Smooth muscle cell (in vitro differentiated cells): ENCODE measurements at regions not wholly inside any gene's neighbourhood (a gene's known extent, or its start where the extent isn't known, plus 50 kb on each side); places are given as distances from the start of the nearest gene placed in this dataset.
"Not testable (repeated sequence)": the region's sequence is repeated elsewhere in the genome, so short reads cannot be mapped to it uniquely, and the experiment has no call there.

Experiments
- DNase-seq: peaks from one replicate; lab custom pipeline; 2025; ENCODE audit not compliant: unreplicated experiment; lab: John Stamatoyannopoulos, UW
- H2AFZ ChIP-seq: fragments of 200-600 bp; sonication (generic); 2 replicates; pipeline ENCODE4 v1.6.0; 2016; ENCODE audit warnings: antibody characterized with exemption, low read depth, mild to moderate bottlenecking
- H3F3A ChIP-seq: fragments of 200-600 bp; sonication (generic); 2 replicates; pipeline ENCODE4 v1.6.0; 2017; ENCODE audit warnings: antibody characterized with exemption, low read depth
- H3K27ac ChIP-seq: fragments of 200-600 bp; sonication (generic); 2 replicates; pipeline ENCODE4 v1.5.1; 2016; ENCODE audit warnings: low read depth, mild to moderate bottlenecking
- H3K27me3 ChIP-seq: fragments of 200-600 bp; sonication (generic); 2 replicates; pipeline ENCODE4 v1.6.1; 2016; ENCODE audit warnings: low read depth, mild to moderate bottlenecking
- H3K36me3 ChIP-seq: fragments of 200-600 bp; sonication (generic); 2 replicates; pipeline ENCODE4 v1.5.1; 2016; ENCODE audit warnings: low read depth
- H3K4me1 ChIP-seq: fragments of 200-600 bp; sonication (generic); 2 replicates; pipeline ENCODE4 v1.5.1; 2016; ENCODE audit warnings: low read depth
- H3K4me2 ChIP-seq: fragments of 200-600 bp; sonication (generic); 2 replicates; pipeline ENCODE4 v1.6.0; 2016; ENCODE audit warnings: mild to moderate bottlenecking
- H3K4me3 ChIP-seq: fragments of 200-600 bp; sonication (generic); 2 replicates; pipeline ENCODE4 v1.5.1; 2016; ENCODE audit warnings: mild to moderate bottlenecking
- H3K79me2 ChIP-seq: fragments of 200-600 bp; sonication (generic); 2 replicates; pipeline ENCODE4 v1.6.0; 2016; ENCODE audit warnings: low read depth, mild to moderate bottlenecking
- H3K9ac ChIP-seq: fragments of 200-600 bp; sonication (generic); 2 replicates; pipeline ENCODE4 v1.6.0; 2016; ENCODE audit warnings: low read depth
- H3K9me3 ChIP-seq: fragments of 200-600 bp; sonication (generic); replicated peaks from 2 replicates; pipeline ENCODE4 v1.5.1; 2016; ENCODE audit warnings: low read depth
- H4K20me1 ChIP-seq: fragments of 200-600 bp; sonication (generic); 2 replicates; pipeline ENCODE4 v1.6.0; 2016; ENCODE audit warnings: low read depth
- WGBS: methylation state at CpG from one replicate; pipeline ENCODE4 v1.1.7; 2016; ENCODE audit warnings: low lambda C conversion rate; 5-methylcytosine and 5-hydroxymethylcytosine counted together

GRCh38 chr1:146438543-146438942, 209.7 kb upstream of the NOTCH2NLA start:
- not testable (repeated sequence) for DNase-seq, H3K9me3 ChIP-seq, H4K20me1 ChIP-seq, H3K36me3 ChIP-seq, H3K4me3 ChIP-seq, H3K27me3 ChIP-seq, H3K79me2 ChIP-seq, H3K27ac ChIP-seq, H3K9ac ChIP-seq, H3F3A ChIP-seq, H2AFZ ChIP-seq, H3K4me1 ChIP-seq, H3K4me2 ChIP-seq
- WGBS, result 47% methylated on average over 4 of the region's 6 CpGs

GRCh38 chr1:146416642-146417041, 187.8 kb upstream of the NOTCH2NLA start:
- H3K79me2 ChIP-seq, H3F3A ChIP-seq, H3K27me3 ChIP-seq, H3K9me3 ChIP-seq, H3K4me2 ChIP-seq, H3K4me1 ChIP-seq, H3K27ac ChIP-seq, H2AFZ ChIP-seq, H4K20me1 ChIP-seq, H3K36me3 ChIP-seq, H3K4me3 ChIP-seq, DNase-seq, H3K9ac ChIP-seq: not testable (repeated sequence)
- 92% methylated on average over 1 of the region's 1 CpG for WGBS

- not testable (repeated sequence) for H3K27ac ChIP-seq, H3K4me3 ChIP-seq, H3K4me1 ChIP-seq, H3K4me2 ChIP-seq, H3K27me3 ChIP-seq, H2AFZ ChIP-seq, H3K9me3 ChIP-seq, H3F3A ChIP-seq, H3K9ac ChIP-seq, H3K36me3 ChIP-seq, H4K20me1 ChIP-seq, DNase-seq, H3K79me2 ChIP-seq
- WGBS, result 85% methylated on average over 5 of the region's 7 CpGs
Observed at GRCh38 chr1:146415017-146415416, 186.2 kb upstream of the NOTCH2NLA start.

- H3K4me3 ChIP-seq, H3K27ac ChIP-seq, H3K79me2 ChIP-seq, H3K4me2 ChIP-seq, H3K4me1 ChIP-seq, H3F3A ChIP-seq, H3K27me3 ChIP-seq, H3K9me3 ChIP-seq, H2AFZ ChIP-seq, H3K36me3 ChIP-seq, DNase-seq, H4K20me1 ChIP-seq, H3K9ac ChIP-seq: not testable (repeated sequence)
- 46% methylated on average over 5 of the region's 6 CpGs for whole genome bisulfite sequencing
Observed at GRCh38 chr1:146413911-146414310, 185.1 kb upstream of the NOTCH2NLA start.

- not testable (repeated sequence) for DNase-seq, H3K79me2 ChIP-seq, H3K4me3 ChIP-seq, H4K20me1 ChIP-seq, H3K9me3 ChIP-seq, H3K27me3 ChIP-seq, H3F3A ChIP-seq, H3K4me2 ChIP-seq, H3K27ac ChIP-seq, H3K9ac ChIP-seq, H2AFZ ChIP-seq, H3K4me1 ChIP-seq, H3K36me3 ChIP-seq
- 6% methylated on average over 2 of the region's 3 CpGs for WGBS
Observed at GRCh38 chr1:146411923-146412322, 183.1 kb upstream of the NOTCH2NLA start.

GRCh38 chr1:146409817-146410441, 181.1 kb upstream of the NOTCH2NLA start:
- WGBS, result 82% methylated on average over 21 of the region's 26 CpGs
- H4K20me1 ChIP-seq, H3K4me2 ChIP-seq, H3K9ac ChIP-seq, H3K36me3 ChIP-seq, H3K79me2 ChIP-seq, H3F3A ChIP-seq, H3K27me3 ChIP-seq, H3K4me3 ChIP-seq, H3K9me3 ChIP-seq, H3K27ac ChIP-seq, DNase-seq, H3K4me1 ChIP-seq, H2AFZ ChIP-seq: not testable (repeated sequence)

- not testable (repeated sequence) for H3K27ac ChIP-seq, H3K4me1 ChIP-seq, H3K9me3 ChIP-seq, H3K9ac ChIP-seq, H2AFZ ChIP-seq, H3K79me2 ChIP-seq, H4K20me1 ChIP-seq, DNase-seq, H3K4me3 ChIP-seq, H3K27me3 ChIP-seq, H3F3A ChIP-seq, H3K36me3 ChIP-seq, H3K4me2 ChIP-seq
- 85% methylated on average over 16 of the region's 24 CpGs for WGBS
Observed at GRCh38 chr1:146409116-146409801, 180.4 kb upstream of the NOTCH2NLA start.
